ENCODE measurements at regions not wholly inside any gene's neighbourhood (a gene's known extent, or its start where the extent isn't known, plus 50 kb on each side); places are given as distances from the start of the nearest gene placed in this dataset.

GRCh38 chr1:101295209-101295608, 58.4 kb downstream of the S1PR1 start:
- TF ChIP-seq CTCF (IDR thresholded peaks at IDR 0.05): no peak
- TF ChIP-seq POLR2AphosphoS5 (IDR thresholded peaks at IDR 0.05): no peak
